Nephron (organoid): ENCODE measurements at regions not wholly inside any gene's neighbourhood (a gene's known extent, or its start where the extent isn't known, plus 50 kb on each side); places are given as distances from the start of the nearest gene placed in this dataset.

ENCODE experiments used
- H3K27ac Mint-ChIP-seq, 3 experiments: 2 replicates each; pipeline ENCODE4 v1.8.0; 2020; ENCODE audit warnings: mixed read lengths in 3 of 3, mild to moderate bottlenecking in 2 of 3, moderate library complexity in 1 of 3
- H3K27me3 Mint-ChIP-seq: 2 replicates; pipeline ENCODE4 v1.8.0; 2021; ENCODE audit warnings: low read depth, mild to moderate bottlenecking, moderate library complexity, mixed read lengths
- H3K36me3 Mint-ChIP-seq: 2 replicates; pipeline ENCODE4 v1.8.0; 2020; ENCODE audit warnings: low read depth, mixed read lengths
- H3K4me1 Mint-ChIP-seq: 2 replicates; pipeline ENCODE4 v1.8.0; 2020; ENCODE audit warnings: mixed read lengths
- H3K4me3 Mint-ChIP-seq, 3 experiments: 2 replicates each; pipeline ENCODE4 v1.8.0; 2020; ENCODE audit warnings: mild to moderate bottlenecking in 3 of 3, mixed read lengths in 3 of 3, moderate library complexity in 2 of 3
- H3K9me3 Mint-ChIP-seq: 2 replicates; pipeline ENCODE4 v1.8.0; 2020; ENCODE audit warnings: mixed read lengths
- TF ChIP-seq, protein P1 (sequence below), 3 experiments: fragments of 200-600 bp; sonication (generic); IDR thresholded peaks; one replicate each; pipeline ENCODE4 v1.5.0; 2021; ENCODE audit warnings: antibody characterized with exemption in 3 of 3; ENCODE audit not compliant: unreplicated experiment in 3 of 3

GRCh38 chr6:170094686-170095272 is 196.1 kb downstream of the DLL1 start:
- TF ChIP-seq, protein P1, sequence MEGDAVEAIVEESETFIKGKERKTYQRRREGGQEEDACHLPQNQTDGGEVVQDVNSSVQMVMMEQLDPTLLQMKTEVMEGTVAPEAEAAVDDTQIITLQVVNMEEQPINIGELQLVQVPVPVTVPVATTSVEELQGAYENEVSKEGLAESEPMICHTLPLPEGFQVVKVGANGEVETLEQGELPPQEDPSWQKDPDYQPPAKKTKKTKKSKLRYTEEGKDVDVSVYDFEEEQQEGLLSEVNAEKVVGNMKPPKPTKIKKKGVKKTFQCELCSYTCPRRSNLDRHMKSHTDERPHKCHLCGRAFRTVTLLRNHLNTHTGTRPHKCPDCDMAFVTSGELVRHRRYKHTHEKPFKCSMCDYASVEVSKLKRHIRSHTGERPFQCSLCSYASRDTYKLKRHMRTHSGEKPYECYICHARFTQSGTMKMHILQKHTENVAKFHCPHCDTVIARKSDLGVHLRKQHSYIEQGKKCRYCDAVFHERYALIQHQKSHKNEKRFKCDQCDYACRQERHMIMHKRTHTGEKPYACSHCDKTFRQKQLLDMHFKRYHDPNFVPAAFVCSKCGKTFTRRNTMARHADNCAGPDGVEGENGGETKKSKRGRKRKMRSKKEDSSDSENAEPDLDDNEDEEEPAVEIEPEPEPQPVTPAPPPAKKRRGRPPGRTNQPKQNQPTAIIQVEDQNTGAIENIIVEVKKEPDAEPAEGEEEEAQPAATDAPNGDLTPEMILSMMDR (IDR thresholded peaks at IDR 0.05; ENCODE audit: unreplicated experiment in 3 of 3): no peak
- Mint-ChIP-seq H3K27me3 (peaks cover 16% of the 10 kb centered on the region), H3K9me3 (no peaks in the 10 kb centered on the region), H3K36me3 (no peaks in the 10 kb centered on the region), H3K4me3 (no peak overlapping the region), H3K4me1 (peaks cover 19% of the 10 kb centered on the region), H3K27ac (no peak overlapping the region)

GRCh38 chr6:170093658-170094596 is 197.0 kb downstream of the DLL1 start:
- H3K4me1 Mint-ChIP-seq: peaks cover 19% of the 10 kb centered on the region
- H3K36me3 Mint-ChIP-seq: no peaks in the 10 kb centered on the region
- H3K27me3 Mint-ChIP-seq: peaks cover 20% of the 10 kb centered on the region

GRCh38 chr6:170093276-170093657 is 197.6 kb downstream of the DLL1 start:
- H3K4me1 Mint-ChIP-seq: peaks cover 19% of the 10 kb centered on the region
- TF ChIP-seq, protein P1 (IDR thresholded peaks at IDR 0.05; ENCODE audit: unreplicated experiment in 3 of 3): no peak
- peaks cover 22% of the 10 kb centered on the region for H3K27me3 Mint-ChIP-seq
- H3K27ac Mint-ChIP-seq: no peak overlapping the region
- H3K9me3 Mint-ChIP-seq: no peaks in the 10 kb centered on the region
- no peaks in the 10 kb centered on the region for H3K36me3 Mint-ChIP-seq
- no peak overlapping the region for H3K4me3 Mint-ChIP-seq

More at GRCh38 chr6:170093658-170094596, 197.0 kb downstream of the DLL1 start:
- TF ChIP-seq, protein P1 (IDR thresholded peaks at IDR 0.05; ENCODE audit: unreplicated experiment in 3 of 3): no peak
- Mint-ChIP-seq H3K27ac (no peak overlapping the region), H3K9me3 (no peaks in the 10 kb centered on the region), H3K4me3 (no peak overlapping the region)

DNA sequence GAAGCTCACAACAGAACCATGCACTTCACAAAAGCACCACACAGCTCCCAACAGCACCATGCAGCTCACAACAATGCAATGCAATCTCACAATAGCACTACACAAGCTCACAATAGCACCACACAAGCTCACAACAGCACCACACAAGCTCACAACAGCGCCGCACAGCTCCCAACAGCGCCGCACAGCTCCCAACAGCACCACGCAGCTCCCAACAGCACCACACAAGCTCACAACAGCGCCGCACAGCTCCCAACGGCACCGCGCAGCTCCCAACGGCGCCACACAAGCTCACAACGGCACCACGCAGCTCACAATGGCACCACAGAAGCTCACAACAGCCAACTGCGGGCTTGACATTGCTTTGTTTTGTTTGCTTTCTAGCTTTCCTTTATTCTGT is 198.1 kb downstream of the DLL1 start:
- Mint-ChIP-seq H3K9me3 (no peaks in the 10 kb centered on the region), H3K4me3 (no peak overlapping the region), H3K36me3 (no peaks in the 10 kb centered on the region), H3K27me3 (peaks cover 22% of the 10 kb centered on the region), H3K4me1 (peaks cover 19% of the 10 kb centered on the region), H3K27ac (no peak overlapping the region)
- TF ChIP-seq, protein P1 (IDR thresholded peaks at IDR 0.05; ENCODE audit: unreplicated experiment in 3 of 3): no peak

DNA sequence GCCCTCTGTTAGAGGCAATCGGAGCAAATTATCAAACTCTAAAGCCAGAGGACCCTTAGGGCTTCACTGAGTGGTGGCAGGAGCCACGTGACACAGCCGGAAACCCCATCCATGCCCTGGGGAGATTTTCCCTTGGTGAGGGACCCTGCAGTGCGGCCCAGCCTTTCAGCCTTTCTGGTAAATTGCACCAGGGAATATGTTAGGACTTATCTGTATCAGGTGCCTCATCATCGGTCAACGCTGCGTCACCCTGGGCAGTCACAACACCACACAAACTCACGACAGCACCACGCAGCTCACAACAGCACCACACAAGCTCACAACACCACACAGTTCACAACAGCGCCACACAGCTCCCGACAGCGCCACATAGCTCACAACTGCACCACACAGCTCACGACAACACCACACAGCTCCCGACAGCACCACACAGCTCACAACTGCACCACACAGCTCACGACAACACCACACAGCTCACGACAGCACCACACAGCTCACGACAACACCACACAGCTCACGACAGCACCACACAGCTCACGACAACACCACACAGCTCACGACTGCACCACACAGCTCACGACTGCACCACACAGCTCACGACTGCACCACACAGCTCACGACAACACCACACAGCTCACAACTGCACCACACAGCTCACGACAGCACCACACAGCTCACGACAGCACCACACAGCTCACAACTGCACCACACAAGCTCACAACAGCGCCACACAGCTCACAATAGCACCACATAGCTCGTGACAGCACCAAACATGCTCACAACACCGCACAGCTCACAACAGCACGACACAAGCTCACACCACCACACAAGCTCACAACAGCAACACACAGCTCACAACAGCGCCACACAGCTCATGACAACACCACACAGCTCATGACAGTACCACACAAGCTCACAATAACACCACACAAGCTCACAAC is 199.0 kb downstream of the DLL1 start:
- Mint-ChIP-seq H3K4me1 (peaks cover 14% of the 10 kb centered on the region), H3K36me3 (no peaks in the 10 kb centered on the region), H3K9me3 (no peaks in the 10 kb centered on the region), H3K4me3 (no peak overlapping the region), H3K27ac (no peak overlapping the region), H3K27me3 (peaks cover 19% of the 10 kb centered on the region)
- TF ChIP-seq, protein P1 (IDR thresholded peaks at IDR 0.05; ENCODE audit: unreplicated experiment in 3 of 3): no peak
